ENCODE measurements at regions not wholly inside any gene's neighbourhood (a gene's known extent, or its start where the extent isn't known, plus 50 kb on each side); places are given as distances from the start of the nearest gene placed in this dataset.
"Not testable (repeated sequence)": the region's sequence is repeated elsewhere in the genome, so short reads cannot be mapped to it uniquely, and the experiment has no call there.

DNA sequence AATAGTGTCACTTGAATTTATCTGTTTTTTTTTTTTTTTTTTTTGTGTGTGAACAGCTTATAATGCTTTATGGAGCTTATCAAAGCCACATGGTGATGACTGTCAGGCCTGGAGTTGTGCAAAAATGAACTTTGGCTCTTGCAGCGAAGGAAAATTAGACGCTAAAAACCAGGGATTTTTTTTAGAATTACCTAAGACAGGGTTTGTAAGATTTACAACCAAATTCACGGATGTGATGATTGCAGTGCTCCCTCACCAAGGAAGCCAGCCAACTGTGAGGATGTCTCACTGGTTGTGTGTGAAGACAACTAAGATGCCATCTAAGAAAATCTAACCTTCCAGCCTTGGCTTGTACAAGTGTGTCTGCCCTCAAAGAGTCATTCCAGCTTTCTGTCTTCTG is 127.1 kb upstream of the SLC4A4 start:
- no peak for DNase-seq

- no peak for DNase-seq
Measured at GRCh38 chr4:71212216-71212615, 126.6 kb upstream of the SLC4A4 start.

- no peak for DNase-seq
Measured at GRCh38 chr4:71214578-71214977, 124.2 kb upstream of the SLC4A4 start.

- DNase-seq, result no peak
Measured at GRCh38 chr4:71216316-71216959, 122.4 kb upstream of the SLC4A4 start.

DNA sequence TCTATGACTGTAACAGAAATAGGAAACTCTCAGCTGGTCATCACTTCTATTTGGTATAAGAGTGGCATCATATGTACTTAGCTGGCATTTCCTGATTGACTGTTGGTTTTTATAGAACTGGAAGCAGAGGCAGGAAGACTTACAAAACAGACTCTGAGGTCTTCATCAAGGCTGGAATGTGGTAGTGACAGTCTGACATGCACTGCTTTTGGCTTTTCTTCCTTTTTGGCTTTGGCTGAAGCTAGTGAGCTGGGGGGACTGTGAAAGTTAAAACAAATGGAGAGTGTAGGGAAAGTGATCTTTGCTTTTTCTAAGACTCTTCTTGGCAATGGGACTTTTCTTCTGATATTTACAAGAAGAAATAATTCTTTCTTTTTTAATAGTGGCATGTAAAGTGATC is 121.1 kb upstream of the SLC4A4 start:
- DNase-seq, result no peak

DNA sequence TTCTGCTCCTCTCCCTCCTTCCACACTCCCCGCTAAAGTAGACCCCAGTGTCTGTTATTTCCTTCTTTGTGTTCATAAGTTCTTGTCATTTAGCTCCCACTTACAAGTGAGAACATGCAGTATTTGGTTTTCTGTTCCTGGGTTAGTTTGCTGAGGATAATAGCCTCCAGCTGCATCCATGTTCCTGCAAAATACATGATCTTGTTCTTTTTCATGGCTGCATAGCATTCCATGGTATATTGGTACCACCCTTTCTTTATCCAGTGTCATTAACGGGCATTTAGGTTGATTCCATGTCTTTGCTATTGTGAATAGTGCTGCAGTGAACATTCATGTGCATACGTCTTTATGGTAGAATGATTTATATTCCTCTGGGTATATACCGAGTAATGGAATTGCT is 118.0 kb upstream of the SLC4A4 start:
- not testable (repeated sequence) for DNase-seq

DNA sequence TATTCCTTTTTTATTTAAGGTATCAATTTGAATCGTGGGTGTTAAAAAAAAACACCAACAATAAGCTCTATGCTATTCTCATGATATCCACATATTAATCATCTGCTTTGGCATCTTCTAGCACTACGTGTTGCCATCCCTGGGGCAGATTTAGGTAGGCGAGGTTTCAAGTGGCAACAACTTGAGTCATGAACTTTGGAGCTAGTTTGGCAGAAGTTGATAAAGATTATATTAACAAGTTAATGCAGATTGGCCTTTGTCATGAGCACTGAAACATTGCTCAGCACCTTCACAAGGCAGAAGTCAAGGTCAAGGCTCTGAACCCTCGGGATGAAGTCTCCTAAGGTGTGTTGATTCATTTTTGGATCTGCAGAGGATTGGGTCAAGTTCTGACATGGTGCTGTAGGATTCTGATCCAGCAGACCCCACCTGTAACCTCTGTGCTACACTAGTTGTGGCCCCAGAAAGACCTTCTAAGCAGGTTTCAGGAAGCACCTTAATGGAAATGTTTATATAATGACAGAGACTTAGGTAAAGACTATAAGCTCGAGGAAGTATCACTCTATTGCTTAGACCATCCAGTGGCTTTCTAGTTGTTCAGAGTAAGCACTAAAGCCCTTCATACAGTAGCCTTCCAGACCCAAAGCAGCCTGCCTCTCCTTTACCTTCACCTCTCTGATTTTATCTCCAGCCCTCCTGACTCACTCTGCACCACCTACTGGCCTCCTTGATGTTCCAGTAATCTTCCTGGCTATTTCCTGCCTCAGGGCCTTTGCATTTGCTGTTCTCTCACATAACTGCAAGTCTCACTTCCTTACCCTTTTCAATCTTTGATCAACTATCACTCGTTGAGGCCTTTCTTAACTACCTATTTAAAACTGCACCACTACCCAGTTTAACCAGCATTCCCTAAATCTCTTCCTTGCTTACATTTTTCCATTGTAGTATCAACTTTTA is 117.0 kb upstream of the SLC4A4 start:
- no peak for DNase-seq

DNA sequence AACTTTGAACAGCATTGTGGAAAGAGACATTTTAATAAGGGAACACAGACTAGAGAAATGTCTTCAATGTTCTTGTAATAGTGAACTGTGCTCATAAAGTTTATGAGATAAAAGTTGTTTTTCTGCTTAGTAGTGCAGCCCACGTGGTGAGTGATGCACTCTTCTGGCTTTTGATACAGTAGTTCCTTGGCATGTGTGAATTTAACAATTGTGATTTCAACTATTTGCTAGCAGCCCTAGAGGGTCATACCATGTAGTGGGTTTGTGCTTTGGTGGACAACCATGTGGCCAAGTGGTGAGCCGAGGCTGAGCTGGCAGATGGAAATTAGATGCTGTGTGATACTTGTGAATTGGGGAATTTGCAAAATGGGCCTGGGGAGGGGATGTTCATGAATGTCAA is 116.2 kb upstream of the SLC4A4 start:
- DNase-seq, result no peak

DNA sequence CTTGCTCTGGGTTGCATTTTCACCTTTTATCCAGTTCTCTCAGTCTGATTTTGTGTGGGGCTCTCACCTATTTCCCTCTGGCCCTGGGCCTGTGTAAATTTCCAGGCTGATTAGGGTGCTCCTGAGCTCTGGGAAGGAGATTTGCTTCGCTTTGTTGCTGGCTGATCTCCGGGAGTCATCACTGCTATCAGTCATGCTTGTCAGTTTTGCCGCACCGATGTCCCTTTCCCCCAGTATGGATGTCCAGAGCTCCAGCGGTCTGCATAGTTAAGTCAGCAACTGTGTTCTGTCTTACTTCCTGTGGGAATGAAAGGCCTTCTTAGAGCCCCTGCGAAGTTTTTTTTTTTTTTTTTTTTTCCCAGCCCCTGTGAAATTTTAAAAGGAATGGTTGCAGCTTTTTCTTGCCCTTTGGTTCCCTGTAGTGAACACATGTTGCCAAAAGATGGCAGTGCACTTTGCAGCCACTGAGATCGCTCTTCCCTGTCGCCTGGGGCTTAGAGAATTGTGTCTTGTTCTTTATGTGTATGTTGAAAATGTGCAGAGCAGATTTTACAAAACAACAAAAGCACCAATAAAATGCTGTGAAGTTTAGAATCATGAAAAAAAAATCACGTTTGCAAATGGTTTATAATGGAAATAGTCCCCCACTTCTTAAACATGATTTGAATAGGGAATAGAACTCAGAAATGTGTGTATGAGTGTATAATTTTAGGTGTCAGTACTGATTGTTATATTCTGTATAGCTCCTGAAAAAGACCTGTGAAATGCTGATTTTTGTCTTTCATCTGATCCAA is 109.1 kb upstream of the SLC4A4 start:
- DNase-seq, result peak; percentile 1

- DNase-seq, result no peak
Measured at GRCh38 chr4:71230271-71231128, 108.3 kb upstream of the SLC4A4 start.

GRCh38 chr4:71231129-71232055 is 107.4 kb upstream of the SLC4A4 start:
- DNase-seq, result no peak

DNA sequence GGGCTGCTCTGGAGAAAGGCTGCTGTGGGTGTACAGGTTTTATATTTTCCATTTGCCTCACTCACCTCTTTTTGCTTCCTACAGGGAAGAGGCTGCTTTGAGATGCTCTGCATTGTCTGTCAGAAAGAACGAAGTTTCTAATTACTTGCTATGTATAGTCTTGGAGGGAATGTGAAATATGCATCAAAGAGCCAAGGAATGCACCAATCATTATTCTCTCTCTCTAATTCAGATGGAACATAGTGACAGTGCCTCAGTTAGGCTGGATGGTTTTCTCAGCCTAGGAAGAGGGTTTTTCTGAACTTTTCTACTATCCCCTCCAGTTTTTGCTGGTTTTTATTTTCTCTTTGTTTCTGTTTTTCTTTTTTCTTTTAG is 106.8 kb upstream of the SLC4A4 start:
- no peak for DNase-seq

DNA sequence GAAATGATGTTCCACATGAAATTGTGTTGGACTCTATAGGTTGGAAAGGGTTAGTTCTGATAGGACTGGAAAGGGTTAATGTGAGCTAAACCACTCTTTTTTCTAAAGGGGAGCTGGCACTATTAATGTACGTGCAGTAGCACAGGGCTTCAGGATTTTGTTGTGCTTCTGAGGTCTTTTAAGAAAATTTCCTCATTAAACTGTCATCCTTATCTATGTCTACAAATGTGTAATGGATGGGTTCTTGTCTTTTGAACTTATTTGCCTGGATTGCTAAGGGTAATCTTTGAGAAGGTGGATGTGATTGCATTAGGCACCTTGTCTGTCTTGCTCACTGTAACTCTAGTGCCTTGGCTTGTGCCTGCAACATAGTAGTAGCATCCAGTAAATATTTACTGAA is 106.0 kb upstream of the SLC4A4 start:
- no peak for DNase-seq

GRCh38 chr4:71235311-71236201 is 103.3 kb upstream of the SLC4A4 start:
- no peak for DNase-seq

DNA sequence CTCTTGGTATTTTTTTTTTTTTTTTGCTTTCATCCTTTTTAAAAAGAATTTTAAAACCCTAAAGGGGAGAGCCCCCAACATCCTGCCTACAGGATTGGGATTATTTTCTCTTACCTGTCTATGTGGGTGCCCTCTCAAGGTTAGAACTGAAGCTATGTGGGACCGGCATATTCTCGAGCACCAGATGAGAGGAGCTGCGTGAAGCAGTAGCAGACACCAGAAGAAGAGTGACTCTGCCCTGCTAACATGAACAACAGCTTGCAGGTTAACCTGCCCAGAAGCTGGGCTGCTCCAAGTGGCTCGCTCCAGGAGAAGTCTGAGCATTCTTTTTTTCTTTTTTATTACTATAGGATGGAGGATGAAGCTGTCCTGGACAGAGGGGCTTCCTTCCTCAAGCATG is 102.6 kb upstream of the SLC4A4 start:
- no peak for DNase-seq

DNA sequence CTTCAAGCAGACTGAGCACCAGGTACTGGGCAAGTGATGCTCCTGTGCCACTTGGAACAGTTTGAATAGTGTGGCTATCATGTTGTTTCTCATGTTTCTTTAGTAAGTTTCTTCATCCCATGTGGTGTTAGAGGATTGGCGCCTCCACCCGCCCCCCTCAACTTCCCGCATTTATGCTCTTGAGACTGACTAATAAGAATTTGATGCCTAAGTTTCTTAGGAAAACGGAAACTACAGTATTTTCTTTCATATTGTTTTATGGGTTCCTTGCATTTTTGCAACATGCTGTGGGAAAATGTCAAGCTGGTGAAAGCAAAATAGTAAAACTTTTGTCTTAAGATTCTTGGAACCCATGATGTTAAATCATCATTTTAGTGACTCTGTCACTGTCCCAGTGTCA is 101.2 kb upstream of the SLC4A4 start:
- no peak for DNase-seq

GRCh38 chr4:71239365-71239764 is 99.5 kb upstream of the SLC4A4 start:
- DNase-seq, result no peak

- no peak for DNase-seq
Measured at GRCh38 chr4:71240094-71240493, 98.7 kb upstream of the SLC4A4 start.

- no peak for DNase-seq
Measured at GRCh38 chr4:71241501-71242288, 97.1 kb upstream of the SLC4A4 start.

All from NCI-H748 treated with DMSO at 0.1 percent for 48 hours (cell line).